ENCODE measurements at regions not wholly inside any gene's neighbourhood (a gene's known extent, or its start where the extent isn't known, plus 50 kb on each side); places are given as distances from the start of the nearest gene placed in this dataset.

- no peak for TF ChIP-seq CTCF (conservative IDR thresholded peaks at IDR 0.05; ENCODE audit: low read length)
- no peak for TF ChIP-seq EZH2phosphoT487 (IDR thresholded peaks at IDR 0.05; ENCODE audit: borderline replicate concordance)
These were observed 781.9 kb downstream of the MRPL39 start for GRCh38 chr21:24825348-24825747.

Measured in Loucy (cell line).